HL-60 (cell line): ENCODE measurements at regions not wholly inside any gene's neighbourhood (a gene's known extent, or its start where the extent isn't known, plus 50 kb on each side); places are given as distances from the start of the nearest gene placed in this dataset.
"Not testable (repeated sequence)": the region's sequence is repeated elsewhere in the genome, so short reads cannot be mapped to it uniquely, and the experiment has no call there.

Source experiments
- DNase-seq, 2 experiments: peaks; one replicate each; pipeline ENCODE4 v3.0.0-alpha.2; 2010 to 2020; ENCODE audit warnings: low read depth in 1 of 2, low spot score in 1 of 2
- H3K27ac ChIP-seq: fragments of 250-450 bp; sonication (Bioruptor Pico); replicated peaks from 2 replicates; pipeline ENCODE4 v1.5.1; 2020; ENCODE audit warnings: mild to moderate bottlenecking, moderate library complexity
- H3K27me3 ChIP-seq: fragments of 250-450 bp; sonication (Bioruptor Pico); 2 replicates; pipeline ENCODE4 v1.5.1; 2021; ENCODE audit warnings: mild to moderate bottlenecking, moderate library complexity; ENCODE audit not compliant: insufficient read depth, poor library complexity, severe bottlenecking
- H3K4me3 ChIP-seq: replicated peaks from 2 replicates; pipeline ENCODE4 v1.5.1; 2011; ENCODE audit warnings: mild to moderate bottlenecking, control low read depth, low read length; ENCODE audit not compliant: insufficient read depth
- CTCF ChIP-seq: IDR thresholded peaks from one replicate; pipeline ENCODE4 v1.5.1; 2011; ENCODE audit warnings: low read length, control low read depth, inconsistent platforms; ENCODE audit not compliant: insufficient read depth
- GABPA ChIP-seq: IDR thresholded peaks from 2 replicates; pipeline ENCODE4 v1.6.1; 2012; ENCODE audit warnings: low read depth
- POLR2AphosphoS5 ChIP-seq: IDR thresholded peaks from 2 replicates; pipeline ENCODE4 v1.6.1; 2012; ENCODE audit warnings: low read depth
- REST ChIP-seq: IDR thresholded peaks from 2 replicates; pipeline ENCODE4 v1.6.1; 2012; ENCODE audit warnings: low read depth; ENCODE audit not compliant: insufficient replicate concordance
- SPI1 ChIP-seq: IDR thresholded peaks from 2 replicates; pipeline ENCODE4 v1.6.1; 2012; ENCODE audit warnings: low read depth, mild to moderate bottlenecking, borderline replicate concordance

- no peak overlapping the region for H3K27ac ChIP-seq
- TF ChIP-seq SPI1: no peak
- TF ChIP-seq CTCF: no peak
- no peak for TF ChIP-seq REST
- TF ChIP-seq GABPA: no peak
- no peak for TF ChIP-seq POLR2AphosphoS5
- no peak for DNase-seq
- H3K4me3 ChIP-seq: no peak overlapping the region
- no peaks in the 10 kb centered on the region for H3K27me3 ChIP-seq
These were observed 100.4 kb upstream of the GALNT18 start for GRCh38 chr11:11722246-11722645.

GRCh38 chr11:11718511-11718910 lies 96.7 kb upstream of the GALNT18 start:
- Histone ChIP-seq H3K27me3 (no peaks in the 10 kb centered on the region), H3K4me3 (no peak overlapping the region), H3K27ac (no peak overlapping the region)
- no peak for DNase-seq
- no peak for TF ChIP-seq GABPA
- TF ChIP-seq CTCF: no peak
- TF ChIP-seq REST: no peak
- TF ChIP-seq SPI1: no peak
- no peak for TF ChIP-seq POLR2AphosphoS5

- no peak overlapping the region for H3K27ac ChIP-seq
- no peaks in the 10 kb centered on the region for H3K27me3 ChIP-seq
- H3K4me3 ChIP-seq: no peak overlapping the region
- no peak for TF ChIP-seq GABPA
- TF ChIP-seq POLR2AphosphoS5: no peak
- no peak for TF ChIP-seq CTCF
- no peak for TF ChIP-seq SPI1
- no peak for TF ChIP-seq REST
- no peak for DNase-seq
These were observed 95.4 kb upstream of the GALNT18 start for GRCh38 chr11:11717064-11717725.

GRCh38 chr11:11715075-11715474 lies 93.3 kb upstream of the GALNT18 start:
- H3K4me3 ChIP-seq, H3K27me3 ChIP-seq, DNase-seq: not testable (repeated sequence)

More at GRCh38 chr11:11715075-11715474, 93.3 kb upstream of the GALNT18 start:
- H3K27ac ChIP-seq: not testable (repeated sequence)
